A673 (cell line): ENCODE measurements at regions not wholly inside any gene's neighbourhood (a gene's known extent, or its start where the extent isn't known, plus 50 kb on each side); places are given as distances from the start of the nearest gene placed in this dataset.

Source experiments
- BruUV-seq: library from RNA; stranded (reverse); fragments of 400-500 nt; replicated peaks from 2 replicates; lab custom pipeline; 2021; lab: Mats Ljungman, UMichigan
- CTCF ChIA-PET: fragments of 300-600 bp; sonication (Branson Sonifier 250); formaldehyde crosslinking; loops from one replicate; lab custom pipeline; 2022; ENCODE audit warnings: antibody characterized with exemption; lab: Charles Lee
- POLR2A ChIA-PET: fragments of 300-600 bp; sonication (Branson Sonifier 250); formaldehyde crosslinking; loops from one replicate; lab custom pipeline; 2022; ENCODE audit warnings: antibody characterized with exemption; ENCODE audit not compliant: low non-redundant PET; lab: Charles Lee
- DNase-seq: peaks from one replicate; pipeline ENCODE4 v3.0.0-alpha.2; 2015; ENCODE audit warnings: low spot score
- H3K27ac ChIP-seq: fragments of 200-600 bp; sonication (generic); 2 replicates; pipeline ENCODE4 v1.5.1; 2016; ENCODE audit warnings: mixed run types, low read depth, mild to moderate bottlenecking, mixed read lengths, antibody characterized with exemption, low read length; ENCODE audit not compliant: poor library complexity, severe bottlenecking
- H3K27me3 ChIP-seq: fragments of 200-600 bp; sonication (generic); replicated peaks from 2 replicates; pipeline ENCODE4 v1.6.1; 2017; ENCODE audit warnings: mixed run types, low read depth, mild to moderate bottlenecking, mixed read lengths, antibody characterized with exemption, low read length; ENCODE audit not compliant: insufficient read depth, poor library complexity
- H3K36me3 ChIP-seq: fragments of 200-600 bp; sonication (generic); 2 replicates; pipeline ENCODE4 v1.6.1; 2016; ENCODE audit warnings: mixed run types, mild to moderate bottlenecking, mixed read lengths, antibody characterized with exemption, low read length; ENCODE audit not compliant: insufficient read depth, poor library complexity, severe bottlenecking
- H3K4me1 ChIP-seq: fragments of 200-600 bp; sonication (generic); 2 replicates; pipeline ENCODE4 v1.6.1; 2017; ENCODE audit warnings: mixed run types, mild to moderate bottlenecking, mixed read lengths, antibody characterized with exemption, low read length; ENCODE audit not compliant: insufficient read depth, poor library complexity, severe bottlenecking
- H3K4me3 ChIP-seq: fragments of 200-600 bp; sonication (generic); 2 replicates; pipeline ENCODE4 v1.5.1; 2016; ENCODE audit warnings: low read depth, mixed run types, mild to moderate bottlenecking, mixed read lengths, low read length; ENCODE audit not compliant: poor library complexity, severe bottlenecking
- H3K9me3 ChIP-seq: fragments of 200-600 bp; sonication (generic); 2 replicates; pipeline ENCODE4 v1.6.1; 2016; ENCODE audit warnings: mixed run types, low read depth, mild to moderate bottlenecking, mixed read lengths, antibody characterized with exemption, low read length; ENCODE audit not compliant: poor library complexity, severe bottlenecking
- EZH2 ChIP-seq: fragments of 200-600 bp; sonication (generic); IDR thresholded peaks from 2 replicates; pipeline ENCODE4 v1.6.1; 2017; ENCODE audit warnings: borderline replicate concordance, low read depth, mild to moderate bottlenecking, mixed read lengths, antibody characterized with exemption, low read length; ENCODE audit not compliant: poor library complexity, severe bottlenecking
- intact Hi-C: fragments of 100-400 bp; cut with micrococcal nuclease; formaldehyde crosslinking; loops from one replicate; pipeline ENCODE4 v1.10.0; 2022; ENCODE audit not compliant: unreplicated experiment
- TF ChIP-seq, protein P1 (sequence below): fragments of 300-800, 200-600 bp; sonication (generic); conservative IDR thresholded peaks from 2 replicates; pipeline ENCODE4 v1.5.1; 2017; ENCODE audit warnings: low read depth, mild to moderate bottlenecking, antibody characterized with exemption, low read length, moderate library complexity, mixed read lengths

DNA sequence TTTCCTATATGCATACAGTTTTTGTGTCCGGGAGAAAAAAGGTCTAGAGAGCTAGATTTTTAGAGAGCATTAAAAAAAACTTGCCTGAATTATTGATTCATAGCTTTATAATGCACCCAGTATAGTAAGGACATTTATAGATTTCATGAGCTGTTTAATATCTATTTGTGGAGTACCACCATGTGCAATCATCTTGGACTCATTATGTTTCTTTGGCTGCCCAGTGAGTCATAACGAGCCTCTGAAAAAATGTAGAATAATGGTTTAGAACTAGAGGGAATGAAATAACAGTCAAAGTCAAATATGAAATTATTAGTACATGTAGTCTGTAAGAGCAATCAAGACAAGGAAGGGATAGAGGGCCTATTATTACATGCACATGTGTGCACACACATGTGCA is 350.0 kb downstream of the CD83 start:
- peaks cover 6% of the 10 kb centered on the region for H3K9me3 ChIP-seq
- intact Hi-C loops, result no loop called here
- no peaks in the 10 kb centered on the region for H3K27me3 ChIP-seq
- H3K27ac ChIP-seq, result no peak overlapping the region
- no TSS peak for BruUV-seq
- CTCF ChIA-PET, result no interaction called here
- POLR2A ChIA-PET, result interaction anchor here (0.6 kb wide), 1 partner anchor 25 kb away, joined by 3 read pairs; no protein-coding TSS in a partner anchor
- no peaks in the 10 kb centered on the region for H3K4me1 ChIP-seq
- no peak for DNase-seq
- H3K4me3 ChIP-seq, result no peak overlapping the region
- TF ChIP-seq EZH2, result no peak
- TF ChIP-seq, protein P1, sequence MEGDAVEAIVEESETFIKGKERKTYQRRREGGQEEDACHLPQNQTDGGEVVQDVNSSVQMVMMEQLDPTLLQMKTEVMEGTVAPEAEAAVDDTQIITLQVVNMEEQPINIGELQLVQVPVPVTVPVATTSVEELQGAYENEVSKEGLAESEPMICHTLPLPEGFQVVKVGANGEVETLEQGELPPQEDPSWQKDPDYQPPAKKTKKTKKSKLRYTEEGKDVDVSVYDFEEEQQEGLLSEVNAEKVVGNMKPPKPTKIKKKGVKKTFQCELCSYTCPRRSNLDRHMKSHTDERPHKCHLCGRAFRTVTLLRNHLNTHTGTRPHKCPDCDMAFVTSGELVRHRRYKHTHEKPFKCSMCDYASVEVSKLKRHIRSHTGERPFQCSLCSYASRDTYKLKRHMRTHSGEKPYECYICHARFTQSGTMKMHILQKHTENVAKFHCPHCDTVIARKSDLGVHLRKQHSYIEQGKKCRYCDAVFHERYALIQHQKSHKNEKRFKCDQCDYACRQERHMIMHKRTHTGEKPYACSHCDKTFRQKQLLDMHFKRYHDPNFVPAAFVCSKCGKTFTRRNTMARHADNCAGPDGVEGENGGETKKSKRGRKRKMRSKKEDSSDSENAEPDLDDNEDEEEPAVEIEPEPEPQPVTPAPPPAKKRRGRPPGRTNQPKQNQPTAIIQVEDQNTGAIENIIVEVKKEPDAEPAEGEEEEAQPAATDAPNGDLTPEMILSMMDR, result no peak
- no peaks in the 10 kb centered on the region for H3K36me3 ChIP-seq

DNA sequence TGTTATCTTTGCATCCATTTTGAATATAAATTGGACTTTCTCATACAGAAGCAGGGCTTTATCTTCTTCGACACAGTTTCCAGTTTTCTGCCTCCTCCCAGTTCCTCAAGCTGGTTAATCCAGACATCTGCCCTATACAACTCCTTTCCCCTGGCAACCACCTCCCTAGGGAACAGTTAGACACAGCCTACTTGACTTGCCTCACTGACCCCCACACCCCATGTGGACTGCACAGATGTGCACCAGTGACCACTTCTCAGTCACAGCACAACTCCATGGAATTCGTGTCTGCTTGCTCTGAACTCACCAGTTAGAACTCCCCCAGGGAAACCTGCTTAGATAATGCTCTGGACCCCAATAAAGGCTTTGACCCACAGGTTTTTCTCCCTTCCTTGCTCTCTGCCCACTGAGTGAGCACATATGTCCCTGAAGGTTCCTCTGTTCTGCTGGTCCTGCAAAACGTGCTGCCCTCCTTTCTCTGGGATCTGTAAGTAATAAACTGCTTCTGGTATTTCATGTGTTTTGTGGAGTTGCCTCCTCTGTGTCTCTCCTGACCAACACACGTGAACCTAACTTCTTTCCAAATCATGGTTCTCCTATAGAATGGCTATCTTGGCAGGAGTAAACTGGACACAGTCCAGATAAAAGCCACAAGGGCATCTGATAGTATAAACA is 351.2 kb downstream of the CD83 start:
- H3K27ac ChIP-seq, result no peak overlapping the region
- peaks cover 6% of the 10 kb centered on the region for H3K9me3 ChIP-seq
- DNase-seq, result no peak
- H3K4me1 ChIP-seq, result no peaks in the 10 kb centered on the region
- TF ChIP-seq, protein P1, result no peak
- no peak for TF ChIP-seq EZH2
- no peaks in the 10 kb centered on the region for H3K36me3 ChIP-seq
- POLR2A ChIA-PET, result no interaction called here
- intact Hi-C loops, result no loop called here
- CTCF ChIA-PET, result no interaction called here
- H3K27me3 ChIP-seq, result no peaks in the 10 kb centered on the region
- no TSS peak for BruUV-seq
- H3K4me3 ChIP-seq, result no peak overlapping the region

DNA sequence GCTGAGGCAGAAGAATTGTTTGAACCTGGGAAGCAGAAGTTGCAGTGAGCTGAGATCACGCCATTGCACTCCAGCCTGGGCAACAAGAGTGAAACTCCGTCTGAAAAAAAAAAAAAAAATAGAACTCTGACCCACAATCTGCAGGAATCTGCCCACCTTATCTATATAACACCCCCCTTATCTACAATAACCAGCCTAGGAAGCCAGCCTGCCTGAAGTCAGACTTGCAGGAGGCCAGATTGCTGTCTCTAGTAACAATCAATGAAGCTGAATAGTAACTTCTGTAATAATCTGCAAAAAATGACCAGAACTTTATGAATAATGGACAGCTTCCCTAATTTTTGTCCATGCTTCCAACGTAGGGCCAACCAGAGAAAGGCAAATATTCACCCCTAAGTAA is 352.5 kb downstream of the CD83 start:
- ChIA-PET CTCF (no interaction called here), POLR2A (no interaction called here)
- no peaks in the 10 kb centered on the region for H3K36me3 ChIP-seq
- H3K4me3 ChIP-seq, result no peak overlapping the region
- H3K27me3 ChIP-seq, result no peaks in the 10 kb centered on the region
- no peak for DNase-seq
- H3K4me1 ChIP-seq, result no peaks in the 10 kb centered on the region
- H3K27ac ChIP-seq, result no peak overlapping the region
- intact Hi-C loops, result no loop called here
- no peak for TF ChIP-seq EZH2
- TF ChIP-seq, protein P1, result no peak
- BruUV-seq, result no TSS peak
- peaks cover 6% of the 10 kb centered on the region for H3K9me3 ChIP-seq
